Lung (tissue), 11 donors: ENCODE measurements at regions not wholly inside any gene's neighbourhood (a gene's known extent, or its start where the extent isn't known, plus 50 kb on each side); places are given as distances from the start of the nearest gene placed in this dataset.

Experiments
- ATAC-seq: fragments of 200-7000 bp; cut with Tn5 transposase; one replicate; pipeline ENCODE4 v1.9.1; 2020; ENCODE audit warnings: moderate number of reproducible peaks; ENCODE audit not compliant: insufficient read depth, low FRiP score
- DNase-seq, 3 donors: peaks; one replicate each; pipeline ENCODE4 v3.0.0-alpha.2; 2013 to 2017
- H3K27ac ChIP-seq, 2 donors: one replicate each; pipeline ENCODE4 v1.5.1; 2013; ENCODE audit warnings: mild to moderate bottlenecking in 2 of 2, moderate library complexity in 2 of 2, control low read depth in 1 of 2, inconsistent platforms in 1 of 2, low read depth in 1 of 2, low read length in 1 of 2
- H3K27me3 ChIP-seq, 3 donors: one replicate each; pipeline ENCODE4 v1.5.1; 2013; ENCODE audit warnings: low read length in 2 of 3; ENCODE audit not compliant: control insufficient read depth in 3 of 3, insufficient read depth in 3 of 3
- H3K36me3 ChIP-seq, 4 donors: one replicate each; pipeline ENCODE4 v1.5.1; 2013; ENCODE audit warnings: low read length in 4 of 4, mild to moderate bottlenecking in 1 of 4, moderate library complexity in 1 of 4; ENCODE audit not compliant: control insufficient read depth in 4 of 4, insufficient read depth in 4 of 4
- H3K4me1 ChIP-seq, 5 donors: one replicate each; pipeline ENCODE4 v1.5.1; 2013; ENCODE audit warnings: low read length in 5 of 5, mild to moderate bottlenecking in 2 of 5, moderate library complexity in 1 of 5; ENCODE audit not compliant: control insufficient read depth in 5 of 5, insufficient read depth in 5 of 5
- H3K4me3 ChIP-seq: one replicate; pipeline ENCODE4 v1.5.1; 2013; ENCODE audit warnings: mild to moderate bottlenecking, control low read depth, moderate library complexity
- H3K9ac ChIP-seq, 2 donors: one replicate each; pipeline ENCODE4 v1.5.1; 2013; ENCODE audit warnings: low read length in 2 of 2, control low read depth in 1 of 2; ENCODE audit not compliant: insufficient read depth in 1 of 2
- H3K9me3 ChIP-seq, 4 donors: one replicate each; pipeline ENCODE4 v1.5.1; 2013; ENCODE audit warnings: low read length in 3 of 4, mild to moderate bottlenecking in 1 of 4, moderate library complexity in 1 of 4; ENCODE audit not compliant: control insufficient read depth in 4 of 4, insufficient read depth in 3 of 4
- WGBS, 2 donors: extraction: QIAGEN DNeasy Blood & Tissue Kit; methylation state at CpG; one replicate each; pipeline ENCODE4 v1.1.7; 2013; 5-methylcytosine and 5-hydroxymethylcytosine counted together
- TF ChIP-seq, protein P1 (sequence below): IDR thresholded peaks from 2 replicates; pipeline ENCODE4 v1.5.1; 2012; ENCODE audit warnings: mild to moderate bottlenecking; ENCODE audit errors: control extremely low read depth, extremely low read depth
- donor health status: control.
- donor health status: control.
- donor health status: Bipolar disorder and iron deficiency.
- donor health status: healthy.
- donor health status: DM: yes; HTN: yes; CAD: no.

DNA sequence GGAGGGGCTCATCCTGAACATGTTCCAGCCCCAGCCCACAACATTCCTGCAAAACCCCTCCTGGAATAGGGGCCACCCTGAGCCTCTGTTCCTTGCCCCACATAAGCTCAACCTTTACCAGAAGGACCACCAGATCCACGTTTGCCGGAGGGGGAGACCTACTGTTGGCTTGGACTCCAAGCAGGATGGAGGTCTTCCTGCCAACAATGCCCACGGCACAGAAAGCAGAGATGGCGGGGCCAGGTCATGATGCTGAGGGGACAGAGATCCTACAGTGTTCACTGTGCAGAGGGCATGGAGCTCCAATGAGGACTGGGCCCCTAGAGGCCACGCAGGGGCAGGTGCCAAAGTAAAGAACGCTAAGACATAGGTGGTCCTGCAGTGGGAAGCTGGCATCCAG, 98.5 kb upstream of the RAB6C start:
- DNase-seq (no peak), ATAC-seq (no peak)
- Histone ChIP-seq H3K36me3 (peaks cover 0 to 2% (median 0%) of the 10 kb centered on the region in 4 donors), H3K27ac (no peak overlapping the region), H3K9me3 (no peaks in the 10 kb centered on the region), H3K4me1 (peaks cover 0 to 18% (median 2%) of the 10 kb centered on the region in 5 donors), H3K27me3 (no peaks in the 10 kb centered on the region), H3K4me3 (no peak overlapping the region), H3K9ac (no peak overlapping the region)
- TF ChIP-seq, protein P1, sequence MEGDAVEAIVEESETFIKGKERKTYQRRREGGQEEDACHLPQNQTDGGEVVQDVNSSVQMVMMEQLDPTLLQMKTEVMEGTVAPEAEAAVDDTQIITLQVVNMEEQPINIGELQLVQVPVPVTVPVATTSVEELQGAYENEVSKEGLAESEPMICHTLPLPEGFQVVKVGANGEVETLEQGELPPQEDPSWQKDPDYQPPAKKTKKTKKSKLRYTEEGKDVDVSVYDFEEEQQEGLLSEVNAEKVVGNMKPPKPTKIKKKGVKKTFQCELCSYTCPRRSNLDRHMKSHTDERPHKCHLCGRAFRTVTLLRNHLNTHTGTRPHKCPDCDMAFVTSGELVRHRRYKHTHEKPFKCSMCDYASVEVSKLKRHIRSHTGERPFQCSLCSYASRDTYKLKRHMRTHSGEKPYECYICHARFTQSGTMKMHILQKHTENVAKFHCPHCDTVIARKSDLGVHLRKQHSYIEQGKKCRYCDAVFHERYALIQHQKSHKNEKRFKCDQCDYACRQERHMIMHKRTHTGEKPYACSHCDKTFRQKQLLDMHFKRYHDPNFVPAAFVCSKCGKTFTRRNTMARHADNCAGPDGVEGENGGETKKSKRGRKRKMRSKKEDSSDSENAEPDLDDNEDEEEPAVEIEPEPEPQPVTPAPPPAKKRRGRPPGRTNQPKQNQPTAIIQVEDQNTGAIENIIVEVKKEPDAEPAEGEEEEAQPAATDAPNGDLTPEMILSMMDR: no peak
- WGBS, 2 donors: 91 to 92% methylated on average over 6 of the region's 6 CpGs

GRCh38 chr2:129881786-129882396, 97.6 kb upstream of the RAB6C start:
- peaks cover 0 to 9% (median under 1%) of the 10 kb centered on the region in 5 donors for H3K4me1 ChIP-seq
- no peak overlapping the region for H3K27ac ChIP-seq
- peaks cover 0 to 2% (median 0%) of the 10 kb centered on the region in 4 donors for H3K36me3 ChIP-seq
- DNase-seq (no peak), ATAC-seq (no peak)
- no peak overlapping the region for H3K4me3 ChIP-seq
- TF ChIP-seq, protein P1: no peak
- H3K9ac ChIP-seq: no peak overlapping the region
- no peaks in the 10 kb centered on the region for H3K9me3 ChIP-seq
- WGBS, 2 donors: 86 to 87% methylated on average over 4 of the region's 4 CpGs
- H3K27me3 ChIP-seq: no peaks in the 10 kb centered on the region

GRCh38 chr2:129882476-129882875, 97.0 kb upstream of the RAB6C start:
- no peak overlapping the region for H3K4me3 ChIP-seq
- WGBS, 2 donors: 91 to 93% methylated on average over 6 of the region's 6 CpGs
- no peaks in the 10 kb centered on the region for H3K36me3 ChIP-seq
- TF ChIP-seq, protein P1: no peak
- H3K27ac ChIP-seq: no peak overlapping the region
- H3K27me3 ChIP-seq: no peaks in the 10 kb centered on the region
- peaks cover 0 to 8% (median 0%) of the 10 kb centered on the region in 5 donors for H3K4me1 ChIP-seq
- ATAC-seq (no peak), DNase-seq (no peak)
- no peak overlapping the region for H3K9ac ChIP-seq
- no peaks in the 10 kb centered on the region for H3K9me3 ChIP-seq

- Histone ChIP-seq H3K4me3 (no peak overlapping the region), H3K27me3 (no peaks in the 10 kb centered on the region), H3K27ac (no peak overlapping the region), H3K4me1 (peaks cover 0 to 5% (median 0%) of the 10 kb centered on the region in 5 donors), H3K9ac (no peak overlapping the region), H3K36me3 (no peaks in the 10 kb centered on the region), H3K9me3 (no peaks in the 10 kb centered on the region)
- no peak for DNase-seq
- WGBS, 2 donors: 80 to 84% methylated on average over 3 of the region's 3 CpGs
- no peak for ATAC-seq
- TF ChIP-seq, protein P1: no peak
Observed at GRCh38 chr2:129883121-129883520, 96.3 kb upstream of the RAB6C start.
